Mammary epithelial cell (primary cell): ENCODE measurements at regions not wholly inside any gene's neighbourhood (a gene's known extent, or its start where the extent isn't known, plus 50 kb on each side); places are given as distances from the start of the nearest gene placed in this dataset.

ENCODE experiments used
- EZH2 ChIP-seq: IDR thresholded peaks from 2 replicates; pipeline ENCODE4 v1.6.1; 2012; ENCODE audit warnings: low read length, inconsistent platforms, borderline replicate concordance
- TF ChIP-seq, protein P1 (sequence below), 2 donors: IDR thresholded peaks in 1 of 2; conservative IDR thresholded peaks in 1 of 2; 2 replicates each; pipeline ENCODE4 v1.5.1; 2011 to 2012; ENCODE audit warnings: inconsistent platforms in 2 of 2, low read length in 2 of 2, mild to moderate bottlenecking in 2 of 2, control low read depth in 1 of 2, low read depth in 1 of 2; ENCODE audit not compliant: insufficient read depth in 1 of 2; ENCODE audit errors: extremely low read depth in 1 of 2

DNA sequence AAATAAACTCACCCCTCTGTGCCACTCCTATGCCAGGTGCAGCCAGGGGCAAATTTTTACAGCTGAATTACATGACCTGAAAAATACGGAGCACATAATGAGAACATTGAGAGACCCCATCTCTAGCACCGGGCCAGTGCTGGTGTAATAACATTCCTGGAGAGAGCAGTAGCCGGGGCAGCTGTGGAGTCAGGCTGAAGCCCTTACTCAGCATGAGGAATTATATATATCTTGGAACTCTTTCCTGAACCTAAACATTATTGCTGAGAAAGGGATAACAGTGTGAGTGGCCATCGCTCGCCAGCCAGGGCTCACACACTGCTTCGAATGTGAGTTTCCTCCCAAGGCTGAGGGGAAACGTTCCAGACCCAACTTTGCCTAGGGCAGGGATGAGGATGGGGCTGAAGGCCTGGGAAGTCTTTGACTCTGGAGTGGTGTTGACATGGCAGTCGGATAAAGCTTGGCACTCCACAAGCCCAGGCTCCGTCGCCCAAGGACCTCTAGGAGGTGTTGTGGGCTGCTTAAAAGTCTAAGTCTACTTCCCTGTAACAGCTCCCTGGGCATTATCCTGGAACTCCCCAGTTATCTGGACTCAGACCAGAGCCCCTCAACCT, 269.8 kb downstream of the CDC5L start:
- TF ChIP-seq, protein P1, sequence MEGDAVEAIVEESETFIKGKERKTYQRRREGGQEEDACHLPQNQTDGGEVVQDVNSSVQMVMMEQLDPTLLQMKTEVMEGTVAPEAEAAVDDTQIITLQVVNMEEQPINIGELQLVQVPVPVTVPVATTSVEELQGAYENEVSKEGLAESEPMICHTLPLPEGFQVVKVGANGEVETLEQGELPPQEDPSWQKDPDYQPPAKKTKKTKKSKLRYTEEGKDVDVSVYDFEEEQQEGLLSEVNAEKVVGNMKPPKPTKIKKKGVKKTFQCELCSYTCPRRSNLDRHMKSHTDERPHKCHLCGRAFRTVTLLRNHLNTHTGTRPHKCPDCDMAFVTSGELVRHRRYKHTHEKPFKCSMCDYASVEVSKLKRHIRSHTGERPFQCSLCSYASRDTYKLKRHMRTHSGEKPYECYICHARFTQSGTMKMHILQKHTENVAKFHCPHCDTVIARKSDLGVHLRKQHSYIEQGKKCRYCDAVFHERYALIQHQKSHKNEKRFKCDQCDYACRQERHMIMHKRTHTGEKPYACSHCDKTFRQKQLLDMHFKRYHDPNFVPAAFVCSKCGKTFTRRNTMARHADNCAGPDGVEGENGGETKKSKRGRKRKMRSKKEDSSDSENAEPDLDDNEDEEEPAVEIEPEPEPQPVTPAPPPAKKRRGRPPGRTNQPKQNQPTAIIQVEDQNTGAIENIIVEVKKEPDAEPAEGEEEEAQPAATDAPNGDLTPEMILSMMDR (conservative IDR thresholded peaks at IDR 0.05 in 1 of 2, IDR thresholded peaks at IDR 0.05 in 1 of 2; ENCODE audit: extremely low read depth in 1 of 2, insufficient read depth in 1 of 2, low read depth in 1 of 2, low read length in 2 of 2), result no peak
- TF ChIP-seq EZH2, result no peak
